Chondrocyte (in vitro differentiated cells): ENCODE measurements at regions not wholly inside any gene's neighbourhood (a gene's known extent, or its start where the extent isn't known, plus 50 kb on each side); places are given as distances from the start of the nearest gene placed in this dataset.
"Not testable (repeated sequence)": the region's sequence is repeated elsewhere in the genome, so short reads cannot be mapped to it uniquely, and the experiment has no call there.

ENCODE experiments used
- DNase-seq: peaks from one replicate; pipeline ENCODE4 v3.0.0; 2021; ENCODE audit warnings: mixed read lengths, low spot score
- H3K27ac Mint-ChIP-seq: one replicate; pipeline ENCODE4 v1.8.0; 2021; ENCODE audit warnings: mild to moderate bottlenecking, moderate library complexity, mixed read lengths; ENCODE audit not compliant: unreplicated experiment
- H3K27me3 Mint-ChIP-seq: 2 replicates; pipeline ENCODE4 v1.8.0; 2021; ENCODE audit warnings: low read depth, mixed read lengths
- H3K36me3 Mint-ChIP-seq: 2 replicates; pipeline ENCODE4 v1.8.0; 2021; ENCODE audit warnings: low read depth, mixed read lengths
- H3K4me1 Mint-ChIP-seq: 2 replicates; pipeline ENCODE4 v1.8.0; 2021; ENCODE audit warnings: low read depth, mild to moderate bottlenecking, mixed read lengths
- H3K4me3 Mint-ChIP-seq: one replicate; pipeline ENCODE4 v1.8.0; 2021; ENCODE audit warnings: mild to moderate bottlenecking, moderate library complexity, mixed read lengths; ENCODE audit not compliant: unreplicated experiment
- H3K9me3 Mint-ChIP-seq: 2 replicates; pipeline ENCODE4 v1.8.0; 2021; ENCODE audit warnings: low read depth, mixed read lengths
- TF ChIP-seq, protein P1 (sequence below): fragments of 200-600 bp; sonication (generic); IDR thresholded peaks from 2 replicates; pipeline ENCODE4 v1.5.0; 2021; ENCODE audit warnings: antibody characterized with exemption, mild to moderate bottlenecking, moderate library complexity

DNA sequence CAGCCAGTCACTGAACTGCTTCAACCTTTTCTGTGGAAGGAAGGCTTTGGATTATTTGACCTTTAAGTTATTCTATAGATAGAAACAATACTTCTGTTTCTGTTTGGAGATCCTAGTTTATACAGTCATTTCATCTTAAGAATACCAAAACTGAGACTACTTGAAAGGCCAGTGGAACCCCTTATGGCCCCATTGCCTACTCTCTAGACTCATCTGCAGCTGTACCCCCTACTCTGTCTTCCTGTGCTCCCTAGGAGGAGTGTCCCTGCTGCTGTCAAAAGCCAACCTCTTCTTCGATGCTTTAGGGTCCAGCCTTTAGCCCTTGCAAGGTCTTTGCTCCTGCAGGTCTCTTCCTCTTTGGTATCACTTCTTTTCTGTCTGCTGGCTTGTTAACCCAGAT, 169.6 kb downstream of the EDEM1 start:
- Mint-ChIP-seq H3K27me3 (peaks cover 8% of the 10 kb centered on the region), H3K27ac (no peak overlapping the region), H3K9me3 (peaks cover 13% of the 10 kb centered on the region), H3K4me1 (no peaks in the 10 kb centered on the region), H3K4me3 (no peak overlapping the region), H3K36me3 (no peaks in the 10 kb centered on the region)
- TF ChIP-seq, protein P1, sequence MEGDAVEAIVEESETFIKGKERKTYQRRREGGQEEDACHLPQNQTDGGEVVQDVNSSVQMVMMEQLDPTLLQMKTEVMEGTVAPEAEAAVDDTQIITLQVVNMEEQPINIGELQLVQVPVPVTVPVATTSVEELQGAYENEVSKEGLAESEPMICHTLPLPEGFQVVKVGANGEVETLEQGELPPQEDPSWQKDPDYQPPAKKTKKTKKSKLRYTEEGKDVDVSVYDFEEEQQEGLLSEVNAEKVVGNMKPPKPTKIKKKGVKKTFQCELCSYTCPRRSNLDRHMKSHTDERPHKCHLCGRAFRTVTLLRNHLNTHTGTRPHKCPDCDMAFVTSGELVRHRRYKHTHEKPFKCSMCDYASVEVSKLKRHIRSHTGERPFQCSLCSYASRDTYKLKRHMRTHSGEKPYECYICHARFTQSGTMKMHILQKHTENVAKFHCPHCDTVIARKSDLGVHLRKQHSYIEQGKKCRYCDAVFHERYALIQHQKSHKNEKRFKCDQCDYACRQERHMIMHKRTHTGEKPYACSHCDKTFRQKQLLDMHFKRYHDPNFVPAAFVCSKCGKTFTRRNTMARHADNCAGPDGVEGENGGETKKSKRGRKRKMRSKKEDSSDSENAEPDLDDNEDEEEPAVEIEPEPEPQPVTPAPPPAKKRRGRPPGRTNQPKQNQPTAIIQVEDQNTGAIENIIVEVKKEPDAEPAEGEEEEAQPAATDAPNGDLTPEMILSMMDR = no peak
- no peak for DNase-seq

DNA sequence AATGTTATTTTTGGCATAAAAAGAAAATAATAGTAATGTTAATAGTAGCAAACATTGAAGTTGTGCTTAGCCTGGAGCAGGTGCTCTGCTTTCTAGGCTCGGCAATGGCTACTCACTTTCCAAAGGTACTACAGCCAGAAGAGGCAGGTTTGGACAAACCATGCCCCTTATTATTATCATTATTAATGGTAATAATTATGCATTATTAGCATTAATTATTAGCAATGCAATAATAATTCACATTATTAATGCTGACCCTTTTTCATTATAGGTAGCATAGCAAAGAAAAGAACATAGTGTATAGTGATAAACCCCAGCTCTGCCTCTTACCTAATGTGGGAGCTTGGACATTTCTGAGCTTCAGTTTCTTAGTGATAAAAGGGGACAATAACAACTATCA, 171.4 kb downstream of the EDEM1 start:
- H3K36me3 Mint-ChIP-seq = no peaks in the 10 kb centered on the region
- H3K4me3 Mint-ChIP-seq = no peak overlapping the region
- no peak overlapping the region for H3K27ac Mint-ChIP-seq

DNA sequence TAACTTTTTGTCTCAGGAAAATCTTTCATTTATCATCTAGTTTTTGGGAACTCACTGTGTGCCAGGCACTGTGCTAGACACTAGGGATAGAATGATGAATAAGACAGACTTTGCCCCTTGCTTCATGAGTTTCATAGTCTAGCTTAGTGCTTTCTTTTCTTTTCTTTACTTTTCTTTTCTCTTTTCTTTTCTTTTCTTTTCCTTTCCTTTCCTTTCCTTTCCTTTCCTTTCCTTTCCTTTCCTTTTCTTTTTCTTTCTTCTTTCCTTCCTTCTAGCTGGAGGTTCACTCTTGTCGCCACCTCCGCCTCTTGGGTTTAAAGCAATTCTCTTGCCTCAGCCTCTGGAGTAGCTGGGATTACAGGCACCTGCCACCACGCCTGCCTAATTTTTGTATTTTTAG, 172.9 kb downstream of the EDEM1 start:
- peaks cover 24% of the 10 kb centered on the region for H3K9me3 Mint-ChIP-seq
- H3K4me1 Mint-ChIP-seq = no peaks in the 10 kb centered on the region
- no peak overlapping the region for H3K27ac Mint-ChIP-seq
- no peak overlapping the region for H3K4me3 Mint-ChIP-seq
- DNase-seq = no peak
- no peaks in the 10 kb centered on the region for H3K36me3 Mint-ChIP-seq
- H3K27me3 Mint-ChIP-seq = peaks cover 6% of the 10 kb centered on the region
- TF ChIP-seq, protein P1 = no peak

More for the DNA sequence above, 171.4 kb downstream of the EDEM1 start:
- no peak for DNase-seq
- peaks cover 8% of the 10 kb centered on the region for H3K27me3 Mint-ChIP-seq
- TF ChIP-seq, protein P1 = no peak
- H3K4me1 Mint-ChIP-seq = no peaks in the 10 kb centered on the region
- H3K9me3 Mint-ChIP-seq = peaks cover 24% of the 10 kb centered on the region

DNA sequence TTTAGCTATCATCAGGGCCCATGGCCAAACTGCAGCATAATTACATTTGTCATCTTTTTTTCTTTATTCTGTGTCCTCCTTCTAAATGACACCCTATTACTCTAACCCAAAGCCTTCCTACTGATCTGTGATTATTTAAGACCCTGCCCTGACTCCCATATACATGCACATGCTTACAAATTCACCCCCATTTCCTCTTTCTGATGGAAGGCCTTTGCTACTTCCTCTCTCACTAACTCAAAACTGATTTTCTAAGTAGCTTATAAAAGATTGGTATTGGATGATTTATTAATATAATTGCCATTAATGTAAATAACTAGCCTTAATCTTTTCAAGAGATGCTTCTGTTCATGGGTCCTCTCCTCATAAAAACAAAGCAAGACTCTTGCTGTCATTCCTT, 179.2 kb downstream of the EDEM1 start:
- peaks cover 2% of the 10 kb centered on the region for H3K27me3 Mint-ChIP-seq
- no peaks in the 10 kb centered on the region for H3K4me1 Mint-ChIP-seq
- TF ChIP-seq, protein P1 = no peak
- no peak overlapping the region for H3K27ac Mint-ChIP-seq
- DNase-seq = no peak
- peaks cover 11% of the 10 kb centered on the region for H3K9me3 Mint-ChIP-seq
- no peaks in the 10 kb centered on the region for H3K36me3 Mint-ChIP-seq
- H3K4me3 Mint-ChIP-seq = no peak overlapping the region

DNA sequence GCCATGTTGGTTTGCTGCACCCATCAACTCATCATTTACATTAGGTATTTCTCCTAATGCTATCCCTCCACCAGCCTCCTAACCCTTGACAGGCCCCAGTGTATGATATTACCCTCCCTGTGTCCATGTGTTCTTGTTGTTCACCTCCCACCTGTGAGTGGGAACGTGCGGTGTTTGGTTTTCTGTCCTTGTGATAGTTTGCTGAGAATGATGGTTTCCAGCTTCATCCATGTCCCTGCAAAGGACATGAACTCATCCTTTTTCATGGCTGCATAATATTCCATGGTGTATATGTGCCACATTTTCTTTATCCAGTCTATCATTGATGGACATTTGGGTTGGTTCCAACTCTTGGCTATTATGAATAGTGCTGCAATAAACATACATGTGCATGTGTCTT, 184.0 kb downstream of the EDEM1 start:
- H3K27ac Mint-ChIP-seq, H3K9me3 Mint-ChIP-seq, H3K4me1 Mint-ChIP-seq, DNase-seq, H3K36me3 Mint-ChIP-seq, H3K27me3 Mint-ChIP-seq, H3K4me3 Mint-ChIP-seq: not testable (repeated sequence)

DNA sequence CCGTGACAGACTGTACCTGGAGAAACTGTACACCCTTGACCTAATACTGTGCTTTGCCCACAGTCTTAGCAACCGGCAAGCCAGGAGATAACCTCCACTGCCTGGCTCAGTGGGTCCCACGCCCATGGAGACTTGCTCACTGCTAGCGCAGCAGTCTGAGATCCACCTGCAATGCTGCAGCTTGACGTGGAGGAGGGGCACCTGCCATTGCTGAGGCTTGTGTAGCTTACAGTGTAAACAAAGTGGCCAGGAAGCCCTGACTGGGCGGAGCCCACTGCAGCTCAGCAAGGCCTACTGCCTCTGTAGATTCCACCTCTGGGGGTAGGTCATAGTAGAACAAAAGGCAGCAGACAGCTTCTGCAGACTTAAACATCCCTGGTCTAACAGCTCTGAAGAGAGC, 189.3 kb downstream of the EDEM1 start:
- Mint-ChIP-seq H3K27ac (no peak overlapping the region), H3K4me1 (no peaks in the 10 kb centered on the region), H3K36me3 (no peaks in the 10 kb centered on the region), H3K9me3 (peaks cover 31% of the 10 kb centered on the region), H3K4me3 (no peak overlapping the region), H3K27me3 (peaks cover 3% of the 10 kb centered on the region)
- peak; percentile 71 for DNase-seq
- TF ChIP-seq, protein P1 = no peak

DNA sequence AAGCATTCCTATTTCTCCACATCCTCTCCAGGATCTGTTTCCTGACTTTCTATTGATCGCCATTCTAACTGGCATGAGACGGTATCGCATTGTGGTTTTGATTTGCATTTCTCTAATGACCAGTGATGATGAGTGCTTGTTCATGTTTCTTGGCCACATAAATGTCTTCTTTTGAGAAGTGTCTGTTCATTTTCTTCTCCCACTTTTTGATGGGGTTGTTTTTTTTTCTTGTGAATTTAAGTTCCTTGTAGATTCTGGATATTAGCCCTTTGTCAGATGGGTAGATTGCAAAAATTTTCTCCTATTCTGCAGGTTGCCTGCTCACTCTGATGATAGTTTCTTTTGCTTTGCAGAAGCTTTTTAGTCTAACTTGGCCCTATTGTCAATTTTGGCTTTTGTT, 191.8 kb downstream of the EDEM1 start:
- H3K4me3 Mint-ChIP-seq, DNase-seq, H3K27me3 Mint-ChIP-seq, H3K36me3 Mint-ChIP-seq, H3K27ac Mint-ChIP-seq, H3K4me1 Mint-ChIP-seq: not testable (repeated sequence)
- peaks cover 30% of the 10 kb centered on the region for H3K9me3 Mint-ChIP-seq

DNA sequence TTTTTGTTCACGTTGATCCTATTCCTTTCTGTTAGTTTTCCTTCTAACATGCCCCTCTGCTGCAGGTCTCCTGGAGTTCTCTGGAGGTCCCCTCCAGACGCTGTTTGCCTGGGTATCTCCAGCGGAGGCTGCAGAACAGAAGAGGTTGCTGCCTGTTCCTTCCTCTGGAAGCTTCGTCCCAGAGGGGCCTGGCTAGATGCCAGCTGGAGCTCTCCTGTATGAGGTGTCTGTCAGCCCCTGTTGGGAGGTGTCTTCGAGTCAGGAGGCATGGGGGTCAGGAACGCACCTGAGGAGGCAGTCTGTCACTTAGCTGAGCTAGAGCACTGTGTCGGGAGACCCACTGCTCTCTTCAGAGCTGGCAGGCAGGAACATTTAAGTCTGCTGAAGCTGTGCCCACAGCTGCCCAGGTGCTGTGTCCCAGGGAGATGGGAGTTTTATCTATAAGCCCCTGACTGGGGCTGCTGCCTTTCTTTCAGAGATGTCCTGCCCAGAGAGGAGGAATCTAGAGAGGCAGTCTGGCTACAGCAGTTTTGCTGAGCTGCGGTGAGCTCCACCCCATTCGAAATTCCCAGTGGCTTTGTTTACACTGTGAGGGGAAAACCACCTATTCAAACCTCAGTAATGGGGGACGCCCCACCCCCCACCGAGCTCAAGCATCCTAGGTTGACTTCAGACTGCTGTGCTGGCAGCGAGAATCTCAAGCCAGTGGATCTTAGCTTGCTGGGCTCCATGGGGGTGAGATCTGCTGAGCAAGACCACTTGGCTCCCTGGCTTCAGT, 196.2 kb downstream of the EDEM1 start:
- not testable (repeated sequence) for H3K4me3 Mint-ChIP-seq, H3K36me3 Mint-ChIP-seq, H3K27me3 Mint-ChIP-seq, DNase-seq, H3K4me1 Mint-ChIP-seq, H3K27ac Mint-ChIP-seq
- peaks cover 25% of the 10 kb centered on the region for H3K9me3 Mint-ChIP-seq
